ENCODE measurements at regions not wholly inside any gene's neighbourhood (a gene's known extent, or its start where the extent isn't known, plus 50 kb on each side); places are given as distances from the start of the nearest gene placed in this dataset.

- H3K4me1 ChIP-seq (ENCODE audit: low read depth) = no peaks in the 10 kb centered on the region
- intact Hi-C loops (cut with DNase I, micrococcal nuclease) = no loop called here
- no peak for ATAC-seq
- no peak overlapping the region for H3K4me3 ChIP-seq
- H3K9me3 ChIP-seq = no peaks in the 10 kb centered on the region
- TF ChIP-seq CTCF (IDR thresholded peaks at IDR 0.05) = no peak
- H3K36me3 ChIP-seq (ENCODE audit: low read depth) = no peaks in the 10 kb centered on the region
- no peak for DNase-seq
Observed at GRCh38 chr9:109597496-109597895, 99.4 kb upstream of the PTPN3 start.

GRCh38 chr9:109599131-109599530, 101.0 kb upstream of the PTPN3 start:
- no peaks in the 10 kb centered on the region for H3K4me1 ChIP-seq (ENCODE audit: low read depth)
- ATAC-seq (no peak), DNase-seq (no peak)
- H3K4me3 ChIP-seq = no peak overlapping the region
- H3K36me3 ChIP-seq (ENCODE audit: low read depth) = no peaks in the 10 kb centered on the region
- no peaks in the 10 kb centered on the region for H3K9me3 ChIP-seq
- intact Hi-C loops (cut with DNase I, micrococcal nuclease) = no loop called here
- TF ChIP-seq CTCF (IDR thresholded peaks at IDR 0.05) = no peak

- no peak for TF ChIP-seq CTCF (IDR thresholded peaks at IDR 0.05)
- H3K9me3 ChIP-seq = no peaks in the 10 kb centered on the region
- no peak for ATAC-seq
- H3K4me3 ChIP-seq = no peak overlapping the region
- no peak for DNase-seq
- H3K36me3 ChIP-seq (ENCODE audit: low read depth) = no peaks in the 10 kb centered on the region
- intact Hi-C loops (cut with DNase I, micrococcal nuclease) = no loop called here
- no peaks in the 10 kb centered on the region for H3K4me1 ChIP-seq (ENCODE audit: low read depth)
Observed at GRCh38 chr9:109599711-109600110, 101.6 kb upstream of the PTPN3 start.

GRCh38 chr9:109600142-109600541, 102.0 kb upstream of the PTPN3 start:
- no peak for TF ChIP-seq CTCF (IDR thresholded peaks at IDR 0.05)
- Histone ChIP-seq H3K36me3 (ENCODE audit: low read depth) (no peaks in the 10 kb centered on the region), H3K9me3 (no peaks in the 10 kb centered on the region), H3K4me1 (ENCODE audit: low read depth) (no peaks in the 10 kb centered on the region), H3K4me3 (no peak overlapping the region)
- intact Hi-C loops (cut with DNase I, micrococcal nuclease) = no loop called here
- DNase-seq = no peak
- no peak for ATAC-seq

GRCh38 chr9:109601181-109601580, 103.1 kb upstream of the PTPN3 start:
- Histone ChIP-seq H3K4me1 (ENCODE audit: low read depth) (no peaks in the 10 kb centered on the region), H3K36me3 (ENCODE audit: low read depth) (no peaks in the 10 kb centered on the region), H3K4me3 (no peak overlapping the region), H3K9me3 (no peaks in the 10 kb centered on the region)
- no peak for TF ChIP-seq CTCF (IDR thresholded peaks at IDR 0.05)
- intact Hi-C loops (cut with DNase I, micrococcal nuclease) = no loop called here
- DNase-seq (no peak), ATAC-seq (no peak)

- no peak for DNase-seq
- intact Hi-C loops (cut with DNase I, micrococcal nuclease) = no loop called here
Observed at GRCh38 chr9:109602987-109603386, 104.9 kb upstream of the PTPN3 start.

More at GRCh38 chr9:109602987-109603386, 104.9 kb upstream of the PTPN3 start:
- ATAC-seq = no peak
- no peaks in the 10 kb centered on the region for H3K9me3 ChIP-seq
- no peak overlapping the region for H3K4me3 ChIP-seq
- H3K4me1 ChIP-seq (ENCODE audit: low read depth) = no peaks in the 10 kb centered on the region
- no peaks in the 10 kb centered on the region for H3K36me3 ChIP-seq (ENCODE audit: low read depth)
- TF ChIP-seq CTCF (IDR thresholded peaks at IDR 0.05) = no peak
